H1 (cell line): ENCODE measurements at regions not wholly inside any gene's neighbourhood (a gene's known extent, or its start where the extent isn't known, plus 50 kb on each side); places are given as distances from the start of the nearest gene placed in this dataset.

Experiments used
- CTCF ChIA-PET: fragments of 300-600 bp; sonication (Branson Sonifier 250); formaldehyde crosslinking; loops from one replicate; lab custom pipeline; 2021; ENCODE audit not compliant: partially characterized antibody; lab: Charles Lee
- POLR2A ChIA-PET: fragments of 300-600 bp; sonication (Branson Sonifier 250); formaldehyde crosslinking; loops from one replicate; lab custom pipeline; 2021; ENCODE audit warnings: inconsistent platforms; ENCODE audit not compliant: partially characterized antibody; lab: Charles Lee
- DNase-seq, 2 experiments: peaks; one replicate each; pipeline versions ENCODE4 v3.0.0 to v3.0.0-alpha.2; 2010 to 2022; ENCODE audit warnings: low spot score in 2 of 2, low read depth in 1 of 2, mixed read lengths in 1 of 2
- FAIRE-seq: peaks from 2 replicates; lab custom pipeline; 2011; peaks lifted over from hg19 to GRCh38; lab: Jason Lieb, UNC
- H2AFZ ChIP-seq: 2 replicates; pipeline ENCODE4 v1.8.1; 2012; ENCODE audit warnings: low read length, inconsistent platforms
- H2AK5ac ChIP-seq: 2 replicates; pipeline ENCODE4 v1.6.1; 2013; ENCODE audit warnings: low read depth, low read length
- H2BK120ac ChIP-seq: replicated peaks from 2 replicates; pipeline ENCODE3; 2013; ENCODE audit warnings: low read depth, low read length, inconsistent platforms
- H2BK12ac ChIP-seq: 2 replicates; pipeline ENCODE4 v1.6.1; 2013; ENCODE audit warnings: low read depth, low read length
- H2BK15ac ChIP-seq: 2 replicates; pipeline ENCODE4 v1.6.1; 2013; ENCODE audit warnings: low read length
- H2BK20ac ChIP-seq: 2 replicates; pipeline ENCODE4 v1.6.1; 2013; ENCODE audit warnings: low read length
- H2BK5ac ChIP-seq: 2 replicates; pipeline ENCODE4 v1.6.1; 2013; ENCODE audit warnings: low read depth, low read length
- H3K14ac ChIP-seq: 2 replicates; pipeline ENCODE4 v1.6.1; 2013; ENCODE audit warnings: inconsistent platforms; ENCODE audit not compliant: insufficient read length
- H3K18ac ChIP-seq: 2 replicates; pipeline ENCODE4 v1.6.1; 2013; ENCODE audit warnings: low read length; ENCODE audit errors: extremely low read depth
- H3K23ac ChIP-seq: 2 replicates; pipeline ENCODE4 v1.6.1; 2013; ENCODE audit warnings: inconsistent platforms; ENCODE audit not compliant: insufficient read length
- H3K23me2 ChIP-seq: 2 replicates; pipeline ENCODE4 v1.6.1; 2013; ENCODE audit warnings: low read depth, low read length
- H3K27ac ChIP-seq: 2 replicates; pipeline ENCODE4 v1.6.1; 2011; ENCODE audit warnings: low read depth, low read length, inconsistent platforms
- H3K27me3 ChIP-seq, 4 experiments: replicated peaks in 1 of 4; 1 replicate in 1 of 4; 2 replicates in 3 of 4; pipeline versions ENCODE4 v1.6.1 to v1.8.1; 2011 to 2013; ENCODE audit warnings: low read length in 3 of 4, mild to moderate bottlenecking in 3 of 4, inconsistent platforms in 2 of 4, mixed read lengths in 2 of 4, moderate library complexity in 1 of 4; ENCODE audit not compliant: control insufficient read depth in 3 of 4, insufficient read depth in 3 of 4; ENCODE audit errors: extremely low read depth in 1 of 4
- H3K36me3 ChIP-seq, 4 experiments: 2 replicates each; pipeline versions ENCODE4 v1.6.1 to v1.8.1; 2011 to 2013; ENCODE audit warnings: mild to moderate bottlenecking in 4 of 4, low read length in 3 of 4, moderate library complexity in 2 of 4, control low read depth in 1 of 4, inconsistent platforms in 1 of 4; ENCODE audit not compliant: insufficient read depth in 4 of 4, control insufficient read depth in 2 of 4
- H3K4ac ChIP-seq: replicated peaks from 2 replicates; pipeline ENCODE3; 2013; ENCODE audit warnings: low read length, low read depth, mixed read lengths, inconsistent platforms; ENCODE audit not compliant: insufficient read length
- H3K4me1 ChIP-seq, 4 experiments: replicated peaks in 1 of 4; 1 replicate in 1 of 4; 2 replicates in 3 of 4; pipeline versions ENCODE4 v1.6.1 to v1.8.1; 2011 to 2013; ENCODE audit warnings: low read length in 3 of 4, inconsistent platforms in 2 of 4, mixed read lengths in 1 of 4; ENCODE audit not compliant: insufficient read depth in 4 of 4, control insufficient read depth in 3 of 4
- H3K4me2 ChIP-seq, 2 experiments: 2 replicates each; pipeline versions ENCODE4 v1.6.1 to v1.8.1; 2011 to 2013; ENCODE audit warnings: low read depth in 2 of 2, low read length in 2 of 2, control low read depth in 1 of 2, inconsistent platforms in 1 of 2, mild to moderate bottlenecking in 1 of 2; ENCODE audit not compliant: insufficient read depth in 1 of 2
- H3K4me3 ChIP-seq, 4 experiments: fragments of 200-600, 300-600 bp in 1 of 4; sonication (generic), shearing (Covaris generic), sonication (Bioruptor Twin) in 1 of 4; 2 replicates each; pipeline versions ENCODE4 v1.5.1 to v1.8.1; 2011 to 2016; ENCODE audit warnings: low read length in 4 of 4, low read depth in 3 of 4, control low read depth in 2 of 4, inconsistent platforms in 2 of 4, mild to moderate bottlenecking in 2 of 4, mixed read lengths in 1 of 4, moderate library complexity in 1 of 4; ENCODE audit not compliant: insufficient read depth in 2 of 4; ENCODE audit errors: extremely low read depth in 1 of 4
- H3K56ac ChIP-seq: replicated peaks from 2 replicates; pipeline ENCODE3; 2013; ENCODE audit warnings: low read depth, mild to moderate bottlenecking, mixed read lengths, low read length, inconsistent platforms; ENCODE audit not compliant: insufficient read length
- H3K79me1 ChIP-seq: 2 replicates; pipeline ENCODE4 v1.6.1; 2013; ENCODE audit warnings: low read depth, low read length, control low read depth
- H3K79me2 ChIP-seq, 2 experiments: 2 replicates each; pipeline versions ENCODE4 v1.6.1 to v1.8.1; 2012 to 2013; ENCODE audit warnings: low read length in 2 of 2, mild to moderate bottlenecking in 2 of 2, inconsistent platforms in 1 of 2; ENCODE audit not compliant: insufficient read depth in 2 of 2, control insufficient read depth in 1 of 2
- H3K9ac ChIP-seq, 4 experiments: replicated peaks in 1 of 4; 1 replicate in 1 of 4; 2 replicates in 3 of 4; pipeline versions ENCODE4 v1.6.1 to v1.8.1; 2011 to 2013; ENCODE audit warnings: low read depth in 3 of 4, low read length in 3 of 4, control low read depth in 2 of 4, mild to moderate bottlenecking in 2 of 4, moderate library complexity in 2 of 4, inconsistent platforms in 1 of 4; ENCODE audit errors: extremely low read depth in 1 of 4
- H3K9me3 ChIP-seq, 2 experiments: 2 replicates each; pipeline versions ENCODE4 v1.6.1 to v1.8.1; 2012 to 2013; ENCODE audit warnings: mild to moderate bottlenecking in 2 of 2, moderate library complexity in 2 of 2, control low read depth in 1 of 2, inconsistent platforms in 1 of 2, low read depth in 1 of 2, low read length in 1 of 2, mixed read lengths in 1 of 2; ENCODE audit not compliant: insufficient read depth in 2 of 2
- H4K20me1 ChIP-seq, 2 experiments: replicated peaks in 1 of 2; 2 replicates each; pipeline versions ENCODE3 to v1.8.1; 2011 to 2013; ENCODE audit warnings: inconsistent platforms in 2 of 2, low read length in 2 of 2, mild to moderate bottlenecking in 1 of 2; ENCODE audit not compliant: insufficient read depth in 2 of 2, control insufficient read depth in 1 of 2
- H4K5ac ChIP-seq: 2 replicates; pipeline ENCODE4 v1.6.1; 2013; ENCODE audit warnings: low read length, low read depth, mixed read lengths, inconsistent platforms; ENCODE audit not compliant: insufficient read length
- H4K8ac ChIP-seq: 2 replicates; pipeline ENCODE4 v1.8.0; 2013; ENCODE audit warnings: mild to moderate bottlenecking, moderate library complexity, low read length, inconsistent platforms; ENCODE audit not compliant: insufficient read depth; ENCODE audit errors: extremely low read depth
- H4K91ac ChIP-seq: replicated peaks from 2 replicates; pipeline ENCODE3; 2013; ENCODE audit warnings: low read length, mixed read lengths, inconsistent platforms; ENCODE audit not compliant: insufficient read length
- EP300 ChIP-seq, 2 experiments: IDR thresholded peaks; 1 replicate in 1 of 2; 2 replicates in 1 of 2; pipeline ENCODE4 v1.6.1; 2011 to 2012; ENCODE audit warnings: low read depth in 2 of 2, low read length in 2 of 2, mild to moderate bottlenecking in 2 of 2, borderline replicate concordance in 1 of 2, inconsistent platforms in 1 of 2, moderate library complexity in 1 of 2
- FOSL1 ChIP-seq: IDR thresholded peaks from 2 replicates; pipeline ENCODE4 v1.6.1; 2011; ENCODE audit warnings: mild to moderate bottlenecking, low read depth, low read length, moderate library complexity; ENCODE audit not compliant: insufficient read depth
- POLR2AphosphoS5 ChIP-seq: IDR thresholded peaks from 2 replicates; pipeline ENCODE4 v1.6.1; 2011; ENCODE audit warnings: low read depth, low read length
- RBBP5 ChIP-seq: IDR thresholded peaks from 2 replicates; pipeline ENCODE4 v1.7.1; 2012; ENCODE audit warnings: low read depth, mild to moderate bottlenecking, inconsistent platforms, low read length, moderate library complexity, borderline replicate concordance
- SUZ12 ChIP-seq: fragments of 200-600 bp; sonication (generic); IDR thresholded peaks from 2 replicates; pipeline ENCODE4 v1.6.1; 2012; ENCODE audit warnings: mild to moderate bottlenecking, inconsistent platforms, low read length, moderate library complexity, mixed read lengths
- TAF1 ChIP-seq: IDR thresholded peaks from 2 replicates; pipeline ENCODE4 v1.6.1; 2011; ENCODE audit warnings: mild to moderate bottlenecking, low read depth, low read length
- WGBS, 2 experiments: shearing (Covaris generic) in 1 of 2; methylation state at CpG; one replicate each; pipeline versions ENCODE4 v1.1.6 to v1.1.7; 2013 to 2015; ENCODE audit warnings: low lambda C conversion rate in 2 of 2, mixed read lengths in 2 of 2, inconsistent platforms in 1 of 2, low coverage in 1 of 2, missing lambda C conversion rate in 1 of 2; ENCODE audit not compliant: insufficient replicate concordance in 2 of 2, insufficient coverage in 1 of 2, insufficient read length in 1 of 2; ENCODE audit errors: extremely low coverage in 1 of 2, missing lambda C conversion rate in 1 of 2; 5-methylcytosine and 5-hydroxymethylcytosine counted together

- Histone ChIP-seq H2AFZ (peak overlapping the region; percentile 7; the same call in 1 of the 2 replicates), H4K5ac (no peak overlapping the region), H3K36me3 (no peaks in the 10 kb centered on the region), H2BK12ac (no peak overlapping the region), H3K27me3 (no peaks in the 10 kb centered on the region), H3K4me3 (no peak overlapping the region), H3K79me1 (no peaks in the 10 kb centered on the region), H4K8ac (no peak overlapping the region), H3K27ac (no peak overlapping the region), H3K4ac (no peak overlapping the region), H4K91ac (no peak overlapping the region), H3K23me2 (no peaks in the 10 kb centered on the region), H4K20me1 (no peaks in the 10 kb centered on the region), H3K23ac (no peak overlapping the region), H3K9ac (no peak overlapping the region), H2BK120ac (no peak overlapping the region), H3K56ac (no peak overlapping the region), H3K4me2 (no peak overlapping the region), H2BK15ac (no peak overlapping the region), H3K14ac (no peak overlapping the region), H3K9me3 (no peaks in the 10 kb centered on the region), H2BK5ac (no peak overlapping the region), H3K18ac (no peak overlapping the region), H2BK20ac (no peak overlapping the region), H2AK5ac (no peak overlapping the region), H3K79me2 (no peaks in the 10 kb centered on the region), H3K4me1 (peaks cover 0 to 4% (median 0%) of the 10 kb centered on the region in 4 experiments; a peak in 1 of 7 replicates)
- CTCF ChIA-PET: no interaction called here
- WGBS, 2 experiments: 90% methylated on average over 7 of the region's 7 CpGs; no CpG with 5 or more reads in 1 of the 2 experiments
- no peak for FAIRE-seq
- POLR2A ChIA-PET: interaction anchor here (0.6 kb wide), 1 partner anchor 11 kb away, joined by 3 read pairs; no protein-coding TSS in a partner anchor
- DNase-seq: no peak
- TF ChIP-seq TAF1: no peak
- no peak for TF ChIP-seq SUZ12
- no peak for TF ChIP-seq EP300 (IDR thresholded peaks at IDR 0.05; ENCODE audit: borderline replicate concordance in 1 of 2, low read depth in 2 of 2, low read length in 2 of 2)
- TF ChIP-seq FOSL1: no peak
- no peak for TF ChIP-seq POLR2AphosphoS5
- no peak for TF ChIP-seq RBBP5
These were observed 237.3 kb downstream of the DCDC2C start for GRCh38 chr2:3940661-3941060.
